ENCODE measurements at regions not wholly inside any gene's neighbourhood (a gene's known extent, or its start where the extent isn't known, plus 50 kb on each side); places are given as distances from the start of the nearest gene placed in this dataset.
A peak's percentile ranks its signal among the peaks of the same experiment; 100 is the strongest.

GRCh38 chr6:51285876-51286275, 467.2 kb downstream of the TFAP2B start:
- no peak for DNase-seq (ENCODE audit: low read depth in 2 of 2)
- no peaks in the 10 kb centered on the region for H3K9me3 ChIP-seq (ENCODE audit: control insufficient read depth, insufficient read depth, low read depth, low read length)
- no peaks in the 10 kb centered on the region for H3K79me2 ChIP-seq (ENCODE audit: control insufficient read depth, insufficient read depth, low read length)
- H3K9ac ChIP-seq (ENCODE audit: insufficient read depth, low read length) = no peak overlapping the region
- no peak overlapping the region for H3K4me3 ChIP-seq (replicated peaks in 1 of 4; ENCODE audit: control extremely low read depth in 1 of 4, insufficient read depth in 1 of 4, low read depth in 3 of 4, low read length in 4 of 4)
- no peaks in the 10 kb centered on the region for H3K36me3 ChIP-seq (ENCODE audit: control insufficient read depth, insufficient read depth, low read length)
- no peak overlapping the region for H3K27ac ChIP-seq (ENCODE audit: insufficient read depth, low read length)
- H2AFZ ChIP-seq (ENCODE audit: low read length) = no peak overlapping the region
- no peaks in the 10 kb centered on the region for H3K4me1 ChIP-seq (ENCODE audit: control insufficient read depth, extremely low read depth, insufficient read depth, low read length)
- TF ChIP-seq CTCF (conservative IDR thresholded peaks at IDR 0.05 in 1 of 2, IDR thresholded peaks at IDR 0.05 in 1 of 2; ENCODE audit: low read depth in 1 of 2, low read length in 2 of 2) (no peak), EZH2 (IDR thresholded peaks at IDR 0.05; ENCODE audit: low read length, missing control alignments) (no peak)
- H3K27me3 ChIP-seq (ENCODE audit: control insufficient read depth, insufficient read depth, low read length) = no peaks in the 10 kb centered on the region
- H4K20me1 ChIP-seq (ENCODE audit: control insufficient read depth, extremely low read depth, insufficient read depth, low read length) = no peaks in the 10 kb centered on the region
- H3K4me2 ChIP-seq (ENCODE audit: extremely low read depth, insufficient read depth, low read length) = no peak overlapping the region

DNA sequence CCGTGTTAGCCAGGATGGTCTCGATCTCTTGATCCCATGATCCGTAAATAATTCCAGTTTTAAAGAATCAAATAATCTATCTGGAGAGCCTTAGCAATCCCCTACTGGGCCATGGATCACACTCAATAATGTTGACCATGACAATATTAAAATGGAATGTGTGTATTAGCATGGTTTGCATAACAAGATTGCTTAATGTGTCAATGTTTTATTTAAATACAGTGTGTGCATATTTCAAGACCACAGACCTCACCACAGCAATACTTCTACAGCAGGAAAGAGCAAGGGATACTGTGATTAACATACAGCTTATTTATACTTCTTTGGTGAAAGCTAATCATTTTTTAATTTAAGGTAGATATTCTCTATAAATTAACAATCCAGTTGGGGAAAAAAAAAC, 470.4 kb downstream of the TFAP2B start:
- DNase-seq (ENCODE audit: low read depth in 2 of 2) = peak in 1 of 2 donors; percentile 73
- TF ChIP-seq EZH2 (IDR thresholded peaks at IDR 0.05; ENCODE audit: low read length, missing control alignments) (no peak), CTCF (conservative IDR thresholded peaks at IDR 0.05 in 1 of 2, IDR thresholded peaks at IDR 0.05 in 1 of 2; ENCODE audit: low read depth in 1 of 2, low read length in 2 of 2) (no peak)
- Histone ChIP-seq H4K20me1 (ENCODE audit: control insufficient read depth, extremely low read depth, insufficient read depth, low read length) (no peaks in the 10 kb centered on the region), H3K4me1 (ENCODE audit: control insufficient read depth, extremely low read depth, insufficient read depth, low read length) (no peaks in the 10 kb centered on the region), H3K4me3 (replicated peaks in 1 of 4; ENCODE audit: control extremely low read depth in 1 of 4, insufficient read depth in 1 of 4, low read depth in 3 of 4, low read length in 4 of 4) (no peak overlapping the region), H3K79me2 (ENCODE audit: control insufficient read depth, insufficient read depth, low read length) (no peaks in the 10 kb centered on the region), H3K27me3 (ENCODE audit: control insufficient read depth, insufficient read depth, low read length) (no peaks in the 10 kb centered on the region), H3K27ac (ENCODE audit: insufficient read depth, low read length) (no peak overlapping the region), H3K36me3 (ENCODE audit: control insufficient read depth, insufficient read depth, low read length) (no peaks in the 10 kb centered on the region), H3K4me2 (ENCODE audit: extremely low read depth, insufficient read depth, low read length) (no peak overlapping the region), H2AFZ (ENCODE audit: low read length) (no peak overlapping the region), H3K9ac (ENCODE audit: insufficient read depth, low read length) (no peak overlapping the region), H3K9me3 (ENCODE audit: control insufficient read depth, insufficient read depth, low read depth, low read length) (no peaks in the 10 kb centered on the region)

- Histone ChIP-seq H3K4me3 (replicated peaks in 1 of 4; ENCODE audit: control extremely low read depth in 1 of 4, insufficient read depth in 1 of 4, low read depth in 3 of 4, low read length in 4 of 4) (no peak overlapping the region), H3K9me3 (ENCODE audit: control insufficient read depth, insufficient read depth, low read depth, low read length) (no peaks in the 10 kb centered on the region), H2AFZ (ENCODE audit: low read length) (no peak overlapping the region), H3K4me1 (ENCODE audit: control insufficient read depth, extremely low read depth, insufficient read depth, low read length) (no peaks in the 10 kb centered on the region), H3K4me2 (ENCODE audit: extremely low read depth, insufficient read depth, low read length) (no peak overlapping the region), H3K27me3 (ENCODE audit: control insufficient read depth, insufficient read depth, low read length) (no peaks in the 10 kb centered on the region), H3K27ac (ENCODE audit: insufficient read depth, low read length) (no peak overlapping the region), H3K36me3 (ENCODE audit: control insufficient read depth, insufficient read depth, low read length) (no peaks in the 10 kb centered on the region), H3K79me2 (ENCODE audit: control insufficient read depth, insufficient read depth, low read length) (no peaks in the 10 kb centered on the region), H3K9ac (ENCODE audit: insufficient read depth, low read length) (no peak overlapping the region), H4K20me1 (ENCODE audit: control insufficient read depth, extremely low read depth, insufficient read depth, low read length) (no peaks in the 10 kb centered on the region)
- no peak for TF ChIP-seq EZH2 (IDR thresholded peaks at IDR 0.05; ENCODE audit: low read length, missing control alignments)
- TF ChIP-seq CTCF (conservative IDR thresholded peaks at IDR 0.05 in 1 of 2, IDR thresholded peaks at IDR 0.05 in 1 of 2; ENCODE audit: low read depth in 1 of 2, low read length in 2 of 2) = no peak
- peak in 1 of 2 donors; percentile 65 for DNase-seq (ENCODE audit: low read depth in 2 of 2)
These were observed 474.0 kb downstream of the TFAP2B start for GRCh38 chr6:51292659-51293058.
